Vagina (tissue), 2 donors: ENCODE measurements at regions not wholly inside any gene's neighbourhood (a gene's known extent, or its start where the extent isn't known, plus 50 kb on each side); places are given as distances from the start of the nearest gene placed in this dataset.

ENCODE experiments used
- DNase-seq, 2 donors: peaks; one replicate each; pipeline ENCODE4 v3.0.0-alpha.2; 2017; ENCODE audit errors: extremely low spot score in 2 of 2
- H3K27ac ChIP-seq: fragments of 200-600 bp; sonication (generic); one replicate; pipeline ENCODE4 v1.5.1; 2019
- H3K27me3 ChIP-seq: fragments of 200-600 bp; sonication (generic); one replicate; pipeline ENCODE4 v1.5.1; 2019
- H3K36me3 ChIP-seq, 2 donors: fragments of 200-600 bp; sonication (generic); one replicate each; pipeline ENCODE4 v1.5.1; 2017 to 2019
- H3K4me1 ChIP-seq: fragments of 200-600 bp; sonication (generic); one replicate; pipeline ENCODE4 v1.5.1; 2019
- H3K4me3 ChIP-seq, 2 donors: fragments of 200-600 bp; sonication (generic); 1 replicate in 1 of 2; 2 replicates in 1 of 2; pipeline ENCODE4 v1.5.1; 2016 to 2019
- H3K9me3 ChIP-seq: fragments of 200-600 bp; sonication (generic); one replicate; pipeline ENCODE4 v1.5.1; 2019
- CTCF ChIP-seq, 3 experiments: fragments of 450-650 bp in 2 of 3; fragments of 200-600 bp in 1 of 3; sonication (generic) in 1 of 3; IDR thresholded peaks; one replicate each; pipeline ENCODE4 v1.5.1; 2017 to 2019; ENCODE audit warnings: antibody characterized with exemption in 3 of 3, mild to moderate bottlenecking in 2 of 3, moderate library complexity in 2 of 3
- POLR2A ChIP-seq, 2 donors: fragments of 450-650 bp; IDR thresholded peaks; one replicate each; pipeline ENCODE4 v1.6.1; 2017; ENCODE audit warnings: antibody characterized with exemption in 2 of 2, mild to moderate bottlenecking in 2 of 2, moderate library complexity in 2 of 2
- POLR2AphosphoS5 ChIP-seq, 2 donors: sonication (generic); formaldehyde crosslinking; IDR thresholded peaks; one replicate each; pipeline ENCODE4 v1.9.0; 2017; ENCODE audit warnings: antibody characterized with exemption in 2 of 2, mild to moderate bottlenecking in 2 of 2, low read depth in 1 of 2; ENCODE audit not compliant: insufficient read depth in 1 of 2
- intact Hi-C: fragments of 100-400 bp; cut with DNase I; formaldehyde crosslinking; loops from one replicate; pipeline ENCODE4 v1.15.1; 2023

- H3K4me1 ChIP-seq, result no peaks in the 10 kb centered on the region
- H3K36me3 ChIP-seq, result no peaks in the 10 kb centered on the region
- no peak for TF ChIP-seq POLR2A (IDR thresholded peaks at IDR 0.05)
- TF ChIP-seq CTCF (IDR thresholded peaks at IDR 0.05), result no peak
- TF ChIP-seq POLR2AphosphoS5 (IDR thresholded peaks at IDR 0.05; ENCODE audit: insufficient read depth in 1 of 2, low read depth in 1 of 2), result no peak
- no peak overlapping the region for H3K4me3 ChIP-seq
- H3K27me3 ChIP-seq, result no peaks in the 10 kb centered on the region
- intact Hi-C loops, result no loop called here
- H3K9me3 ChIP-seq, result no peaks in the 10 kb centered on the region
- H3K27ac ChIP-seq, result no peak overlapping the region
- no peak for DNase-seq
Observed at GRCh38 chr3:81326245-81326644, 435.2 kb downstream of the GBE1 start.

DNA sequence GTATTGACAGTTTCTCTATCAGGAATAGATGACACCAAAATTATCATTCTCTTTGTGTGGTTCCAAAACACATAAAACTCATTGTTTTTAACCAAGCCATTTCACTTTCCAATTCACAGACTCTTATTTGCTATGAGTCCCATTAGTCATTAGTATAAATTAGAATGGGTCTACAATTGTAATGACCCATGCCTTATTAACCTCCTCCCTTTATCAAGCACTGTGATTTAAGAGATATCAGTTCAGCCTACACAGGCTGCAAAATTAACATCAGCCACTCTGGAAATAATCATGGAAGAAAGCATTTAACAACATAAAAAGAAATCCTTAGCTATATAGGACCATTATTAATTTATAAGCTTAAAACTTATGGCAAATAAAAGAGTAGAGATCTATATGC is 440.6 kb downstream of the GBE1 start:
- Histone ChIP-seq H3K27me3 (no peaks in the 10 kb centered on the region), H3K4me3 (no peak overlapping the region), H3K9me3 (no peaks in the 10 kb centered on the region), H3K27ac (no peak overlapping the region), H3K4me1 (no peaks in the 10 kb centered on the region), H3K36me3 (no peaks in the 10 kb centered on the region)
- no peak for TF ChIP-seq POLR2A (IDR thresholded peaks at IDR 0.05)
- TF ChIP-seq CTCF (IDR thresholded peaks at IDR 0.05), result no peak
- no peak for TF ChIP-seq POLR2AphosphoS5 (IDR thresholded peaks at IDR 0.05; ENCODE audit: insufficient read depth in 1 of 2, low read depth in 1 of 2)
- DNase-seq, result no peak
- intact Hi-C loops, result no loop called here

DNA sequence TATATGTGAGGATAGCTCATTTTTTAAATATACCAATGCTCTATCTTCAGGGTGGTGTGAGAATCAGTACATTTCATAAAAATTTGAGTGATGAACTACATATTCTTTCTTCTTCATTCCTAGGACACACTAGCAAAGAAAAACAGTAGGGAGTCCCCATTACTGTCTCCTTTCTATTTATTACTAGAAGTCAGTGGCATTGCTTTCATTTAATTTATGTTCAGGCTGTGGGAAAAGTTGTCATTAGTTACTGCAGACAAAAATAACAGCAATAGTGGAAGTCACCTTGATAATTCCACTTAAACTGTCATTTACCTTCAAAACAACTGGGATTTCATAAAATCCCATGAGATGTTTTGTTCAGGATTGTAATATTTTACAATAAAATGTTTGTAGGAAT is 446.4 kb downstream of the GBE1 start:
- intact Hi-C loops, result no loop called here
- Histone ChIP-seq H3K9me3 (no peaks in the 10 kb centered on the region), H3K36me3 (no peaks in the 10 kb centered on the region), H3K27ac (no peak overlapping the region), H3K27me3 (no peaks in the 10 kb centered on the region), H3K4me3 (no peak overlapping the region), H3K4me1 (no peaks in the 10 kb centered on the region)
- TF ChIP-seq CTCF (IDR thresholded peaks at IDR 0.05) (no peak), POLR2A (IDR thresholded peaks at IDR 0.05) (no peak), POLR2AphosphoS5 (IDR thresholded peaks at IDR 0.05; ENCODE audit: insufficient read depth in 1 of 2, low read depth in 1 of 2) (no peak)
- DNase-seq, result no peak

GRCh38 chr3:81311321-81311720 is 450.1 kb downstream of the GBE1 start:
- H3K27me3 ChIP-seq, result no peaks in the 10 kb centered on the region
- no peak overlapping the region for H3K4me3 ChIP-seq
- no peak overlapping the region for H3K27ac ChIP-seq
- DNase-seq, result no peak
- H3K4me1 ChIP-seq, result no peaks in the 10 kb centered on the region
- TF ChIP-seq POLR2AphosphoS5 (IDR thresholded peaks at IDR 0.05; ENCODE audit: insufficient read depth in 1 of 2, low read depth in 1 of 2), result no peak
- TF ChIP-seq POLR2A (IDR thresholded peaks at IDR 0.05), result no peak
- TF ChIP-seq CTCF (IDR thresholded peaks at IDR 0.05), result no peak
- intact Hi-C loops, result no loop called here
- H3K9me3 ChIP-seq, result no peaks in the 10 kb centered on the region
- no peaks in the 10 kb centered on the region for H3K36me3 ChIP-seq

DNA sequence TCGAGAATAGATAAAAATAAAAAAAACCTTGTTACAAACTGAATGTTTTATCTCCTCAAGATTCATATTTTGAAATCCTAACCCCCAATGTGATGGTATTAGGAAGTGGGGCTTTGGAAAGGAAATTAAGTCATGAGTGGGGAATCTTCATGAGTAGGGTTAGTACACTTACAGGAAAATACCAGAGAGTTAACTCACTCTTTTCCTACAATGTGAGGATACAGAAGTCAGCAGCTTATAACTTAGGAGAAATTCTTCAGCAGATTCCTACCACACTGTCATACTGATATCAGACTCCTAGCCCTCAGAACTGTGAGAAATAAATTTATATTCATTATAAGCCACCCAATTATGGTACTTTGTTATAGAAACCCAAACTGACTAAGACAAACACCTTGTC is 453.1 kb downstream of the GBE1 start:
- no peak for DNase-seq
- intact Hi-C loops, result no loop called here

More for the DNA sequence above, 453.1 kb downstream of the GBE1 start:
- H3K27ac ChIP-seq, result no peak overlapping the region
- no peak overlapping the region for H3K4me3 ChIP-seq
- H3K4me1 ChIP-seq, result no peaks in the 10 kb centered on the region
- H3K27me3 ChIP-seq, result no peaks in the 10 kb centered on the region
- H3K36me3 ChIP-seq, result no peaks in the 10 kb centered on the region
- no peaks in the 10 kb centered on the region for H3K9me3 ChIP-seq
- TF ChIP-seq CTCF (IDR thresholded peaks at IDR 0.05), result no peak
- no peak for TF ChIP-seq POLR2AphosphoS5 (IDR thresholded peaks at IDR 0.05; ENCODE audit: insufficient read depth in 1 of 2, low read depth in 1 of 2)
- TF ChIP-seq POLR2A (IDR thresholded peaks at IDR 0.05), result no peak
